Panc1 (cell line): ENCODE measurements at regions not wholly inside any gene's neighbourhood (a gene's known extent, or its start where the extent isn't known, plus 50 kb on each side); places are given as distances from the start of the nearest gene placed in this dataset.

ENCODE experiments used
- CTCF ChIP-seq: fragments of 450-650 bp; IDR thresholded peaks from 2 replicates; pipeline ENCODE4 v1.5.1; 2017; ENCODE audit warnings: mild to moderate bottlenecking
- TCF7L2 ChIP-seq: IDR thresholded peaks from 2 replicates; pipeline ENCODE4 v1.6.1; 2011; ENCODE audit warnings: mild to moderate bottlenecking, low read depth, low read length, inconsistent platforms

DNA sequence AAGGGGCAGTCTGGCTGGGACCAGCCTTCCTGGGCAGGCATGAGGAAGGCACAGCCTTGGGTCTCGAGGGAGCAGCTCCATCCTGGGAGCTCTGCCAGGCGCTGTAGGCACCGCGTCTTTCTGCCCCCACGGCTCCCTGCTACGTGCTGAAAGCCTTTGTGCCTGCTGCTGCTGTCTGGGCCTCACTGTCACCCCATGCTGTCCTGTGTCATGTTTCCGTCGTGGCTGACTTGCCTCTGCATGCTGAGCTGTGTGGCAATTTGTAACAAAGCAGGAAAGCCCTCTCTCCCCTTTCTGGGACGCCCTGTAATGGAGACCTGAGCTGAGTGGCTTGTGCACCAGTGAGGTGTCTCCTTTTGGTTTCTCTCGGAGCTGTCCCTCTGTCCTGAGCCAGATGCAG lies 152.5 kb downstream of the TSN start:
- no peak for TF ChIP-seq CTCF
- no peak for TF ChIP-seq TCF7L2
